Mesothelial cell of epicardium (in vitro differentiated cells): ENCODE measurements at regions not wholly inside any gene's neighbourhood (a gene's known extent, or its start where the extent isn't known, plus 50 kb on each side); places are given as distances from the start of the nearest gene placed in this dataset.

ENCODE experiments used
- DNase-seq, 2 experiments: peaks; one replicate each; pipeline ENCODE4 v3.0.0; 2021; ENCODE audit warnings: low spot score in 2 of 2; ENCODE audit not compliant: unreplicated experiment in 2 of 2
- H3K27ac Mint-ChIP-seq: 2 replicates; pipeline ENCODE4 v1.8.0; 2021; ENCODE audit warnings: mixed read lengths
- H3K27me3 Mint-ChIP-seq: 2 replicates; pipeline ENCODE4 v1.8.0; 2021; ENCODE audit warnings: low read depth, mixed read lengths
- H3K36me3 Mint-ChIP-seq: 2 replicates; pipeline ENCODE4 v1.8.0; 2021; ENCODE audit warnings: mixed read lengths
- H3K4me1 Mint-ChIP-seq: 2 replicates; pipeline ENCODE4 v1.8.0; 2021; ENCODE audit warnings: mixed read lengths
- H3K4me3 Mint-ChIP-seq: 2 replicates; pipeline ENCODE4 v1.8.0; 2021; ENCODE audit warnings: mild to moderate bottlenecking, moderate library complexity, mixed read lengths
- H3K9me3 Mint-ChIP-seq: 2 replicates; pipeline ENCODE4 v1.8.0; 2021; ENCODE audit warnings: mixed read lengths
- TF ChIP-seq, protein P1 (sequence below): fragments of 200-600 bp; sonication (generic); IDR thresholded peaks from one replicate; pipeline ENCODE4 v1.5.0; 2021; ENCODE audit warnings: antibody characterized with exemption; ENCODE audit not compliant: unreplicated experiment

GRCh38 chr1:240683576-240683975 is 71.6 kb upstream of the GREM2 start:
- peaks cover 4% of the 10 kb centered on the region for H3K4me1 Mint-ChIP-seq
- TF ChIP-seq, protein P1, sequence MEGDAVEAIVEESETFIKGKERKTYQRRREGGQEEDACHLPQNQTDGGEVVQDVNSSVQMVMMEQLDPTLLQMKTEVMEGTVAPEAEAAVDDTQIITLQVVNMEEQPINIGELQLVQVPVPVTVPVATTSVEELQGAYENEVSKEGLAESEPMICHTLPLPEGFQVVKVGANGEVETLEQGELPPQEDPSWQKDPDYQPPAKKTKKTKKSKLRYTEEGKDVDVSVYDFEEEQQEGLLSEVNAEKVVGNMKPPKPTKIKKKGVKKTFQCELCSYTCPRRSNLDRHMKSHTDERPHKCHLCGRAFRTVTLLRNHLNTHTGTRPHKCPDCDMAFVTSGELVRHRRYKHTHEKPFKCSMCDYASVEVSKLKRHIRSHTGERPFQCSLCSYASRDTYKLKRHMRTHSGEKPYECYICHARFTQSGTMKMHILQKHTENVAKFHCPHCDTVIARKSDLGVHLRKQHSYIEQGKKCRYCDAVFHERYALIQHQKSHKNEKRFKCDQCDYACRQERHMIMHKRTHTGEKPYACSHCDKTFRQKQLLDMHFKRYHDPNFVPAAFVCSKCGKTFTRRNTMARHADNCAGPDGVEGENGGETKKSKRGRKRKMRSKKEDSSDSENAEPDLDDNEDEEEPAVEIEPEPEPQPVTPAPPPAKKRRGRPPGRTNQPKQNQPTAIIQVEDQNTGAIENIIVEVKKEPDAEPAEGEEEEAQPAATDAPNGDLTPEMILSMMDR = no peak
- no peak overlapping the region for H3K4me3 Mint-ChIP-seq
- H3K27me3 Mint-ChIP-seq = peaks cover 4% of the 10 kb centered on the region
- no peak overlapping the region for H3K27ac Mint-ChIP-seq
- DNase-seq = no peak
- H3K9me3 Mint-ChIP-seq = peaks cover 16% of the 10 kb centered on the region
- no peaks in the 10 kb centered on the region for H3K36me3 Mint-ChIP-seq

GRCh38 chr1:240682859-240683242 is 70.9 kb upstream of the GREM2 start:
- no peak for DNase-seq
- Mint-ChIP-seq H3K9me3 (peaks cover 16% of the 10 kb centered on the region), H3K4me3 (no peak overlapping the region), H3K36me3 (no peaks in the 10 kb centered on the region), H3K4me1 (peaks cover 3% of the 10 kb centered on the region), H3K27ac (no peak overlapping the region), H3K27me3 (peaks cover 4% of the 10 kb centered on the region)
- TF ChIP-seq, protein P1 = no peak

GRCh38 chr1:240682166-240682858 is 70.4 kb upstream of the GREM2 start:
- DNase-seq = no peak
- peaks cover 4% of the 10 kb centered on the region for H3K27me3 Mint-ChIP-seq
- peaks cover 16% of the 10 kb centered on the region for H3K9me3 Mint-ChIP-seq
- TF ChIP-seq, protein P1 = no peak
- no peaks in the 10 kb centered on the region for H3K36me3 Mint-ChIP-seq
- no peak overlapping the region for H3K27ac Mint-ChIP-seq
- no peak overlapping the region for H3K4me3 Mint-ChIP-seq
- no peaks in the 10 kb centered on the region for H3K4me1 Mint-ChIP-seq

DNA sequence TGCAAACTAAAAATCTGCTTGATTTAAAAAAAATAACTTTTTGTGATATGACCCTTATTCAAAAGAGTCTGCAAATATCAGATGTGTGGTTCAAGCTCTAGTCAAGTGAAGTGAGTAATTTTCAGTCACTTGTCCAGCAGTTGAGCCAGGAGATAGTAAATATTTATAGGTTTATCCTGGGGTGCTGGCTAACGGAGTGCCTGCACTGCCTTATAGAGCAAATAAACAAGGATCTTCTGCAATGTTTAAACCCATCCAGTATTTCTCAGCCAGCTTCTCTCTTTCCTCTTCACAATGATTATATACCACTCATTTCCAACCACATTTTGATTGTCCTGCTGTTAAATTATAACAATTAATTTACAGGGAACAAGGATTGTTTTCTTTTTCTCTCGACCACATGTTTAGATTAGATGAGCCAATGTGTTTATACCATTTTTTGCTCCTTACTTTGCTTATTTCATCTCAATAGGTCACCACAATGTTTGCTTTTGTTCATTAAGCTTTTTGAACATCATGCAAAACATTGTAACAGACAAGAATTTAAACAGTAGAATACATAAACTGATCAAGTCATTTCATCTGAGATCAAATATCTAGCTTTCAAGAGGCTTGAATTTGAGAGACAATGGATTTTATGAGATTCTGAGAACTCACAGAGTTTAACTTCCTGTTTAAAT is 60.3 kb upstream of the GREM2 start:
- no peaks in the 10 kb centered on the region for H3K9me3 Mint-ChIP-seq
- H3K27me3 Mint-ChIP-seq = peaks cover 24% of the 10 kb centered on the region
- H3K4me3 Mint-ChIP-seq = no peak overlapping the region

GRCh38 chr1:240667351-240667750 is 55.4 kb upstream of the GREM2 start:
- Mint-ChIP-seq H3K4me3 (no peak overlapping the region), H3K27me3 (peaks cover 41% of the 10 kb centered on the region), H3K36me3 (no peaks in the 10 kb centered on the region), H3K4me1 (no peaks in the 10 kb centered on the region), H3K9me3 (no peaks in the 10 kb centered on the region), H3K27ac (no peak overlapping the region)
- no peak for DNase-seq
- TF ChIP-seq, protein P1 = no peak

More for the DNA sequence above, 60.3 kb upstream of the GREM2 start:
- Mint-ChIP-seq H3K36me3 (no peaks in the 10 kb centered on the region), H3K27ac (no peak overlapping the region), H3K4me1 (no peaks in the 10 kb centered on the region)
- TF ChIP-seq, protein P1 = no peak
- no peak for DNase-seq
